ENCODE measurements at regions not wholly inside any gene's neighbourhood (a gene's known extent, or its start where the extent isn't known, plus 50 kb on each side); places are given as distances from the start of the nearest gene placed in this dataset.

DNA sequence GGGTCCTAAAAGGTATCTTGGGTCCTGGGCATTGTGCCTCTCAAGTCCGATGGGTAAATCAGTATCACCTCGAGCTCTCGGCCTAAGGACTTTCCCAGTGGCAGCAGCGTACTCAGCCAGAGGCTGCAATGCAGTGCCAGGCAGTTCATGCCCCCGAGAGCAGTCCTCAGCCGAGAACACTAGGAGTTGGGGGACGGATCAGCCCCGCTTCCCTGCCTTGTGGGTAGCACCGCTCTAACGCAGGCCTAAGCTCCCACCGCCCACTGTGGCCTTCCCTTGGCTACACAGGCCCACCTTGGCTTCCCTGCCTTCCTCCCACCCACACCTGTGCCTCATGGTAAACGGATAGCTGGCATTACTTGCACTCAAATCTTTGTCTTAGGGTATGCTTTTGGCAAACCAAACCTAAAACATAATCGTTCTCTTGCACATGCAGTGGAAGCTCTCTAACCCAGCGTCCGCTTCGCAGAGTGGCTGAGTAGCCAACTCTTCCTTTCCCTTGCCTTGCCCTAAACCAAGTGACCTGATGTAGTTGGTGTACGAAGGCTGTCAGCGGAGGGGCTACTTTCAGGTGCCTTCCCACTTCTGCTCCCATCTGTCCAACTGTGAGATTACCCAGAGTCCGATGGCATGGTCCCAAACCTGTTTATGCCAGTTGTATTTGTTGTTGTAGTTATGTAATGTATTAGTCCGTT is 73.2 kb upstream of the CHST15 start:
- no peak for ATAC-seq
- CTCF ChIA-PET = no interaction called here
- H3K36me3 Mint-ChIP-seq (ENCODE audit: low read depth) = no peaks in the 10 kb centered on the region
- H3K4me3 Mint-ChIP-seq = no peak overlapping the region
- intact Hi-C loops (cut with micrococcal nuclease) = no loop called here
- no peaks in the 10 kb centered on the region for H3K9me3 Mint-ChIP-seq
- no peak overlapping the region for H3K27ac Mint-ChIP-seq
- no peaks in the 10 kb centered on the region for H3K4me1 Mint-ChIP-seq (ENCODE audit: low read depth)
- TF ChIP-seq, protein P1, sequence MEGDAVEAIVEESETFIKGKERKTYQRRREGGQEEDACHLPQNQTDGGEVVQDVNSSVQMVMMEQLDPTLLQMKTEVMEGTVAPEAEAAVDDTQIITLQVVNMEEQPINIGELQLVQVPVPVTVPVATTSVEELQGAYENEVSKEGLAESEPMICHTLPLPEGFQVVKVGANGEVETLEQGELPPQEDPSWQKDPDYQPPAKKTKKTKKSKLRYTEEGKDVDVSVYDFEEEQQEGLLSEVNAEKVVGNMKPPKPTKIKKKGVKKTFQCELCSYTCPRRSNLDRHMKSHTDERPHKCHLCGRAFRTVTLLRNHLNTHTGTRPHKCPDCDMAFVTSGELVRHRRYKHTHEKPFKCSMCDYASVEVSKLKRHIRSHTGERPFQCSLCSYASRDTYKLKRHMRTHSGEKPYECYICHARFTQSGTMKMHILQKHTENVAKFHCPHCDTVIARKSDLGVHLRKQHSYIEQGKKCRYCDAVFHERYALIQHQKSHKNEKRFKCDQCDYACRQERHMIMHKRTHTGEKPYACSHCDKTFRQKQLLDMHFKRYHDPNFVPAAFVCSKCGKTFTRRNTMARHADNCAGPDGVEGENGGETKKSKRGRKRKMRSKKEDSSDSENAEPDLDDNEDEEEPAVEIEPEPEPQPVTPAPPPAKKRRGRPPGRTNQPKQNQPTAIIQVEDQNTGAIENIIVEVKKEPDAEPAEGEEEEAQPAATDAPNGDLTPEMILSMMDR (IDR thresholded peaks at IDR 0.05) = no peak
- DNase-seq = no peak
- H3K27me3 Mint-ChIP-seq = peaks cover 5% of the 10 kb centered on the region
- POLR2A ChIA-PET = no interaction called here

DNA sequence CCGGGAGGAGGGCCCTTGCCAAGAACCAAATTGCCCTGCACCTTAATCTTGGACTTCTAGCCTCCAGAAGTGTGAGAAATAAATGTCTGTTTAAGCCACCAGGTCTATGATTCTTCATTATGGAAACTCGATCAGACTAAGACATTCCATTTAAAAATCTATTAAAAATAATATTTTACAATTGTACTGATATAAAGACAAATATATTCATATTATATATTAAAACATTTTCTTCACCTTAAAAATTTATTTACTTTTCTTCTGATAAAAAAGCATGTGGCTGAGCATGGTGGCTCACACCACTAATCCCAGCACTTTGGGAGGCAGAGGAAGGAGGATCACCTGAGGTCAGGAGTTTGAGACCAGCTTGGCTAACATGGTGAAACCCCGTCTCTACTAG is 72.4 kb upstream of the CHST15 start:
- H3K4me1 Mint-ChIP-seq (ENCODE audit: low read depth) = no peaks in the 10 kb centered on the region
- CTCF ChIA-PET = no interaction called here
- intact Hi-C loops (cut with micrococcal nuclease) = no loop called here

DNA sequence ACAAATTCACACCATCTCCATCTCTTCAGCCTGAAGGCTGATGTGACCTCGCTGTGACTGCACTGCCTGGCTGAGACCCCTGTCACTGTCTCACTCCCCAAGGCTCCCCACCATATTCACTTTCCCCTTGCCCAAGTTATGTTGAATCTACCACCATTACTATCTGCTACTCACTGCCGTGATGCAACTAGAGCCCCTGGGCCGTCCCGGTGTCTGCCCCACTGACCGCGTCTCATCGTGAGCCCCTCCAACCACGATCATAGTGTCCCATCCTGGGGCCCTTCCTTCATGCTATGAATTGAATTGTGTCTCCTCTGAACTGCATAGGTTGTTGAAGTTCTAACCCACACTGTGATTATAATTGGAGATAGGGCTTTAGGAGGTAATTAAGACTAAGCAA is 71.9 kb upstream of the CHST15 start:
- H3K4me3 Mint-ChIP-seq = no peak overlapping the region
- no peaks in the 10 kb centered on the region for H3K4me1 Mint-ChIP-seq (ENCODE audit: low read depth)
- DNase-seq (no peak), ATAC-seq (no peak)
- ChIA-PET CTCF (no interaction called here), POLR2A (no interaction called here)
- H3K27ac Mint-ChIP-seq = no peak overlapping the region
- intact Hi-C loops (cut with micrococcal nuclease) = no loop called here
- H3K9me3 Mint-ChIP-seq = no peaks in the 10 kb centered on the region
- TF ChIP-seq, protein P1 (IDR thresholded peaks at IDR 0.05) = no peak
- peaks cover 7% of the 10 kb centered on the region for H3K27me3 Mint-ChIP-seq
- no peaks in the 10 kb centered on the region for H3K36me3 Mint-ChIP-seq (ENCODE audit: low read depth)

More for the DNA sequence above, 72.4 kb upstream of the CHST15 start:
- ATAC-seq = no peak
- H3K27ac Mint-ChIP-seq = no peak overlapping the region
- DNase-seq = no peak
- no peaks in the 10 kb centered on the region for H3K36me3 Mint-ChIP-seq (ENCODE audit: low read depth)
- no peaks in the 10 kb centered on the region for H3K9me3 Mint-ChIP-seq
- peaks cover 7% of the 10 kb centered on the region for H3K27me3 Mint-ChIP-seq
- POLR2A ChIA-PET = no interaction called here
- no peak overlapping the region for H3K4me3 Mint-ChIP-seq
- TF ChIP-seq, protein P1 (IDR thresholded peaks at IDR 0.05) = no peak

DNA sequence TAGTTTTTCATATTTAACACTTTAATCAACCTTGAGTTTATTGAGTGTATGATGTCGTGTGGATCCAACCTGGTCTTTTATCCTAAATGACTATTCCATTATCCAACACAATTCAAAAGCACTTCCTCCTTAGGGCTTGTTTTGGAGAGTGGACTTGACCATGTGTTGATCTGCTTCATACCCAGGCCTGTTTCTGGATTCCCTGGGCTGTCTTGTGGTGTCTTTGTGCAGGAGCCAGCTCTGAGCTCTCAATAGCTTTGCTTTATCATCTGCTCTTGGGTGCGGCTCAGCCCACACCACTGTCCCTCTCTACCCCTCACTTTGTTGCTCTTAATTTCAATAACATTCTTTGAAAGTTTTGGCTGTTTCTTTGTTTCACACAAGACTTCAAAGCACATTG is 70.9 kb upstream of the CHST15 start:
- H3K27ac Mint-ChIP-seq = no peak overlapping the region
- no peaks in the 10 kb centered on the region for H3K9me3 Mint-ChIP-seq
- TF ChIP-seq, protein P1 (IDR thresholded peaks at IDR 0.05) = no peak
- DNase-seq (no peak), ATAC-seq (no peak)
- no peaks in the 10 kb centered on the region for H3K4me1 Mint-ChIP-seq (ENCODE audit: low read depth)
- intact Hi-C loops (cut with micrococcal nuclease) = no loop called here
- ChIA-PET POLR2A (no interaction called here), CTCF (interaction anchor here (0.8 kb wide), 1 partner anchor 169 kb away, joined by 3 read pairs; no protein-coding TSS in a partner anchor)
- H3K27me3 Mint-ChIP-seq = peaks cover 10% of the 10 kb centered on the region
- H3K4me3 Mint-ChIP-seq = no peak overlapping the region
- no peaks in the 10 kb centered on the region for H3K36me3 Mint-ChIP-seq (ENCODE audit: low read depth)

DNA sequence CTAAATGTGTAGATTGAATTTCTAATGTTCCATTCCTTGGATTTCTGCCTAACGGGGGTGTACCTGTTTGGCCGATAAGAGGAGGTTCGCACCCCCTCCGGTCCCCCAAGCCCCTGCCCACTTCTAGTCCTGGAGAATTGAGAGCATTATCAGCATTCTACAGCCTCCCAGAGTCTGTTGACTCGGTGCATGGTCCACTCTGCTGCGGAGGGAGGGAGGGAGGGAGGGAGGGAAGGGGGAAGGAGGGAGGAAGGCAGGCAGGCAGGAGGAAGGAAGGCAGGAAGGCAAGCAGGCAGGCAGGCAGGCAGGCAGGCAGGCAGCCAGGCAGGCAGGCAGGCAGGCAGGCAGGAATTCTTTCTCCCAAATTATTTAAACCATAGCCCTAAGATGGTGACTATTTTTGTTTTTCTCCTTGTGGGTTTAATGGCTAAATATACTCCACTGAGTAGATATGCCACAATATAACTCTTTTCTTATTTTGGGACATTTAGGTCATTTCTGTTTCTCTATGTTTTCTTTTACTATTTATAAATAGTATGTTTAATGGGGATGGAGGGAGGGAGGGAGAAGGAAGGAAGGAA is 69.5 kb upstream of the CHST15 start:
- TF ChIP-seq, protein P1 (IDR thresholded peaks at IDR 0.05) = no peak
- intact Hi-C loops (cut with micrococcal nuclease) = no loop called here
- Mint-ChIP-seq H3K9me3 (no peaks in the 10 kb centered on the region), H3K27ac (no peak overlapping the region), H3K27me3 (peaks cover 10% of the 10 kb centered on the region), H3K4me3 (no peak overlapping the region), H3K4me1 (ENCODE audit: low read depth) (no peaks in the 10 kb centered on the region), H3K36me3 (ENCODE audit: low read depth) (no peaks in the 10 kb centered on the region)
- POLR2A ChIA-PET = no interaction called here
- CTCF ChIA-PET = no interaction called here
- ATAC-seq (no peak), DNase-seq (no peak)

Data from activated CD8-positive, alpha-beta T cell treated with anti-CD3 and anti-CD28 coated beads for 36 hours (primary cell).